OCI-LY7 (cell line): ENCODE measurements at regions not wholly inside any gene's neighbourhood (a gene's known extent, or its start where the extent isn't known, plus 50 kb on each side); places are given as distances from the start of the nearest gene placed in this dataset.

Experiments
- BruUV-seq: library from RNA; stranded (reverse); fragments of 400-500 nt; replicated peaks from 2 replicates; lab custom pipeline; 2021; lab: Mats Ljungman, UMichigan
- CTCF ChIA-PET: fragments of 300-600 bp; sonication (Branson Sonifier 250); formaldehyde crosslinking; loops from one replicate; lab custom pipeline; 2022; ENCODE audit warnings: antibody characterized with exemption; ENCODE audit not compliant: unreplicated experiment; lab: Charles Lee
- POLR2A ChIA-PET: fragments of 300-600 bp; sonication (Branson Sonifier 250); formaldehyde crosslinking; loops from one replicate; lab custom pipeline; 2022; ENCODE audit warnings: antibody characterized with exemption; lab: Charles Lee
- DNase-seq: peaks from one replicate; pipeline ENCODE4 v3.0.0-alpha.2; 2015; ENCODE audit warnings: low spot score
- H2AFZ ChIP-seq: fragments of 200-600 bp; sonication (generic), shearing (Covaris generic); 2 replicates; pipeline ENCODE4 v1.6.1; 2014; ENCODE audit warnings: mild to moderate bottlenecking, antibody characterized with exemption, low read length, moderate library complexity
- H3K27ac ChIP-seq: fragments of 200-600 bp; sonication (generic); 2 replicates; pipeline ENCODE4 v1.5.1; 2014; ENCODE audit warnings: mixed run types, low read depth, mild to moderate bottlenecking, moderate library complexity, low read length, inconsistent platforms; ENCODE audit not compliant: poor library complexity, severe bottlenecking
- H3K36me3 ChIP-seq: fragments of 200-600 bp; sonication (generic); 2 replicates; pipeline ENCODE4 v1.6.1; 2014; ENCODE audit warnings: mild to moderate bottlenecking, antibody characterized with exemption, low read length, moderate library complexity, mixed read lengths; ENCODE audit not compliant: insufficient read depth
- H3K4me1 ChIP-seq: fragments of 200-600 bp; sonication (generic); 2 replicates; pipeline ENCODE4 v1.5.1; 2014; ENCODE audit warnings: mild to moderate bottlenecking, low read length; ENCODE audit not compliant: insufficient read depth, poor library complexity, severe bottlenecking
- H3K4me2 ChIP-seq: fragments of 200-600 bp; sonication (generic); 2 replicates; pipeline ENCODE4 v1.6.1; 2014; ENCODE audit warnings: mild to moderate bottlenecking, low read length
- H3K4me3 ChIP-seq: fragments of 200-600 bp; sonication (generic); 2 replicates; pipeline ENCODE4 v1.5.1; 2014; ENCODE audit warnings: mild to moderate bottlenecking, low read depth, low read length; ENCODE audit not compliant: poor library complexity, severe bottlenecking
- H3K79me2 ChIP-seq: fragments of 200-600 bp; sonication (generic); 2 replicates; pipeline ENCODE4 v1.6.1; 2016; ENCODE audit warnings: low read depth, mild to moderate bottlenecking, low read length, moderate library complexity, mixed read lengths; ENCODE audit not compliant: insufficient read depth
- H3K9me2 ChIP-seq: fragments of 200-600 bp; sonication (generic); 2 replicates; pipeline ENCODE4 v1.6.1; 2016; ENCODE audit warnings: mild to moderate bottlenecking, low read length, mixed read lengths; ENCODE audit not compliant: insufficient read depth
- H3K9me3 ChIP-seq: fragments of 200-600 bp; sonication (generic); 2 replicates; pipeline ENCODE4 v1.6.1; 2014; ENCODE audit warnings: mild to moderate bottlenecking, mixed run types, low read length, mixed read lengths
- H4K20me1 ChIP-seq: fragments of 200-600 bp; sonication (generic); 2 replicates; pipeline ENCODE4 v1.6.1; 2014; ENCODE audit warnings: mild to moderate bottlenecking, antibody characterized with exemption, low read length, moderate library complexity, mixed read lengths; ENCODE audit not compliant: insufficient read depth
- EZH2phosphoT487 ChIP-seq: fragments of 200-600 bp; sonication (generic); IDR thresholded peaks from 2 replicates; pipeline ENCODE4 v1.6.1; 2018; ENCODE audit warnings: low read depth, borderline replicate concordance, mild to moderate bottlenecking, mixed run types, antibody characterized with exemption, low read length, moderate library complexity, mixed read lengths
- intact Hi-C: fragments of 100-400 bp; cut with micrococcal nuclease; formaldehyde crosslinking; loops from one replicate; pipeline ENCODE4 v1.10.0; 2022; ENCODE audit not compliant: unreplicated experiment
- TF ChIP-seq, protein P1 (sequence below): fragments of 200-600 bp; sonication (generic); conservative IDR thresholded peaks from 2 replicates; pipeline ENCODE4 v1.5.1; 2014; ENCODE audit warnings: mild to moderate bottlenecking, antibody characterized with exemption, low read length, moderate library complexity, mixed read lengths

DNA sequence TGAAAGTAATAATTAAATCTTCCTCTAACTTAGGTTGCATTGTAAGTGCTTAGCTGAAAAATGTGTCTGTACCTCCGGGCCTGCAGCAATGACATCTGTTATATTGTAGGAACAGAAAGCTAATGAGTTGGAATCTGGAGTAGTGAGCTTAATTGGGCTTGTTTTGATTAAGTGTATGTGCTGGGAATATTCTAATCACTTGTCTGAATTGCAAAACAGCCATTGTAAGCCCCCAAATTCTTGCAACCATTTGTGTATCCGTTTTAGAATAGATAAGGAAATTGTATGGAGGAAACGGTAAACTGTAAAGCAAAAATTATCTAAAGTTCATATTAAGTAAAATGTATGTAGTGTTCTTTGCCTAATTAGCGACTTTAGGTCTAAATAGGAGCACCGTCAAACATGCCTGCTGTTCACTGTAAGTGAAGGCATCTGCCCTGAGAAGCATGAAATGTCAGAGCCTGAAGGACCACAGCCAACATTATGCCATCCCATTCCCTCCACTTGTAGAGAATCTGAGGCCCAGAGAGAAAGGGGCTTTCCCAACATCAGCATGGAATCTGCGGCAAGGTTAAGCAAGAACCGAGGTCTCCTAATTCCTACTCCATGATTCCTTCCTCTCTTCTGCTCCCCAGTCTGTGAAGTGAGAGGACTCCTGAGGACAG, 466.4 kb downstream of the TDRD15 start:
- Histone ChIP-seq H3K4me2 (no peak overlapping the region), H3K9me3 (no peaks in the 10 kb centered on the region), H3K79me2 (no peaks in the 10 kb centered on the region), H3K36me3 (no peaks in the 10 kb centered on the region), H3K4me1 (no peaks in the 10 kb centered on the region), H4K20me1 (no peaks in the 10 kb centered on the region), H3K4me3 (no peak overlapping the region), H2AFZ (no peak overlapping the region), H3K27ac (no peak overlapping the region), H3K9me2 (no peaks in the 10 kb centered on the region)
- ChIA-PET CTCF (no interaction called here), POLR2A (no interaction called here)
- BruUV-seq: no TSS peak
- intact Hi-C loops: no loop called here
- DNase-seq: no peak
- TF ChIP-seq, protein P1, sequence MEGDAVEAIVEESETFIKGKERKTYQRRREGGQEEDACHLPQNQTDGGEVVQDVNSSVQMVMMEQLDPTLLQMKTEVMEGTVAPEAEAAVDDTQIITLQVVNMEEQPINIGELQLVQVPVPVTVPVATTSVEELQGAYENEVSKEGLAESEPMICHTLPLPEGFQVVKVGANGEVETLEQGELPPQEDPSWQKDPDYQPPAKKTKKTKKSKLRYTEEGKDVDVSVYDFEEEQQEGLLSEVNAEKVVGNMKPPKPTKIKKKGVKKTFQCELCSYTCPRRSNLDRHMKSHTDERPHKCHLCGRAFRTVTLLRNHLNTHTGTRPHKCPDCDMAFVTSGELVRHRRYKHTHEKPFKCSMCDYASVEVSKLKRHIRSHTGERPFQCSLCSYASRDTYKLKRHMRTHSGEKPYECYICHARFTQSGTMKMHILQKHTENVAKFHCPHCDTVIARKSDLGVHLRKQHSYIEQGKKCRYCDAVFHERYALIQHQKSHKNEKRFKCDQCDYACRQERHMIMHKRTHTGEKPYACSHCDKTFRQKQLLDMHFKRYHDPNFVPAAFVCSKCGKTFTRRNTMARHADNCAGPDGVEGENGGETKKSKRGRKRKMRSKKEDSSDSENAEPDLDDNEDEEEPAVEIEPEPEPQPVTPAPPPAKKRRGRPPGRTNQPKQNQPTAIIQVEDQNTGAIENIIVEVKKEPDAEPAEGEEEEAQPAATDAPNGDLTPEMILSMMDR: no peak
- TF ChIP-seq EZH2phosphoT487: no peak

DNA sequence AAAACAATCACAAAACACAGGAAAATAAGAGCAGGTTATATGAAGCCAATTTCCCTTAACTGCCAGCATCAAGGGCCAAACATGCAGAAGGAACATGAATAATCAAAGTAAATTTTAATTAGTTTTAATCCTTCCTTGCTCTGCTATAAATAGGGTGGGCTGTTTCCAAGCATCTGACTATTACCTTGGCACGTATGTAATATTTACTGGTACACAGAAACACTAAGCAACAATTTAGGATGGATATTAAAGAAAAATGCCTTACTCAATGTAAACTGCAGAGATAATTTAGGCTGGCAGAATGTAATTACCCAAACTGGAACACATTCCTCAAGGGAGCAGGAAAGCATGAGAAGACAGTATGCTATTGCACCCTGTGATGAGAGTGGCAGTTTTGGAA, 468.2 kb downstream of the TDRD15 start:
- TF ChIP-seq, protein P1: no peak
- TF ChIP-seq EZH2phosphoT487: no peak
- ChIA-PET CTCF (no interaction called here), POLR2A (no interaction called here)
- Histone ChIP-seq H3K9me3 (no peaks in the 10 kb centered on the region), H3K36me3 (no peaks in the 10 kb centered on the region), H3K4me3 (no peak overlapping the region), H2AFZ (no peak overlapping the region), H3K4me1 (no peaks in the 10 kb centered on the region), H3K27ac (no peak overlapping the region), H3K79me2 (no peaks in the 10 kb centered on the region), H4K20me1 (no peaks in the 10 kb centered on the region), H3K4me2 (no peak overlapping the region), H3K9me2 (no peaks in the 10 kb centered on the region)
- BruUV-seq: no TSS peak
- intact Hi-C loops: no loop called here
- no peak for DNase-seq

DNA sequence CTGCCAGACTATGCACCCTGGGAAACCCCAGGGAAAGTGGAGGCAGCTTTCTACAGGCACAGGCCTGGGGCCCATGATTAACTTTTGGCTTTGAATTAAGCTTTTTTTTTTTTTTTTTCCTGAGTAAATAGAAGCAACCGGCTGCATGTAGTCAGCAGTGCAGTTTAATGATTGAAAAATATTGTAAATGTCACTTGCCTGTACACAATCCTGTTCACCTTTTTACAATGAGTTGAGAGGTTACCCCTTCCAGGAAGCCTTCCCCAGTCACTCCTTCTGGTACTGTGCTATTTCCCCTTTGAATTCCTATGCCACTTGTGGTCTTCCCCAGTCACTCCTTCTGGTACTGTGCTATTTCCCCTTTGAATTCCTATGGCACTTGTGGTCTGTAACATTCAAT, 475.6 kb downstream of the TDRD15 start:
- intact Hi-C loops: no loop called here
- CTCF ChIA-PET: no interaction called here
- POLR2A ChIA-PET: interaction anchor here (0.5 to 0.7 kb wide), 2 partner anchors 120 to 341 kb away, joined by 3 read pairs; no protein-coding TSS in a partner anchor
- no peaks in the 10 kb centered on the region for H3K9me3 ChIP-seq
- no peaks in the 10 kb centered on the region for H3K4me1 ChIP-seq
- no peaks in the 10 kb centered on the region for H3K9me2 ChIP-seq
- TF ChIP-seq EZH2phosphoT487: no peak
- TF ChIP-seq, protein P1: no peak
- H3K27ac ChIP-seq: no peak overlapping the region
- no peak overlapping the region for H2AFZ ChIP-seq
- H3K79me2 ChIP-seq: no peaks in the 10 kb centered on the region
- no TSS peak for BruUV-seq
- DNase-seq: no peak
- no peak overlapping the region for H3K4me3 ChIP-seq
- H3K36me3 ChIP-seq: no peaks in the 10 kb centered on the region
- H3K4me2 ChIP-seq: no peak overlapping the region
- H4K20me1 ChIP-seq: no peaks in the 10 kb centered on the region
